GM23248 (cell line): ENCODE measurements at regions not wholly inside any gene's neighbourhood (a gene's known extent, or its start where the extent isn't known, plus 50 kb on each side); places are given as distances from the start of the nearest gene placed in this dataset.

Source experiments
- DNase-seq: peaks from one replicate; pipeline ENCODE4 v3.0.0-alpha.2; 2015
- H2AFZ ChIP-seq: fragments of 200-600 bp; sonication (generic); 2 replicates; pipeline ENCODE4 v1.6.1; 2016; ENCODE audit warnings: antibody characterized with exemption
- H3F3A ChIP-seq: fragments of 200-600 bp; sonication (generic); 2 replicates; pipeline ENCODE4 v1.6.1; 2016; ENCODE audit warnings: mild to moderate bottlenecking, antibody characterized with exemption, mixed run types; ENCODE audit not compliant: insufficient read depth
- H3K27ac ChIP-seq: fragments of 200-600 bp; sonication (generic); 2 replicates; pipeline ENCODE4 v1.5.1; 2016; ENCODE audit warnings: mild to moderate bottlenecking
- H3K27me3 ChIP-seq: fragments of 200-600 bp; sonication (generic); replicated peaks from 2 replicates; pipeline ENCODE4 v1.6.1; 2016; ENCODE audit warnings: mild to moderate bottlenecking; ENCODE audit not compliant: insufficient read depth
- H3K36me3 ChIP-seq: fragments of 200-600 bp; sonication (generic); 2 replicates; pipeline ENCODE4 v1.6.1; 2016; ENCODE audit warnings: low read depth, mild to moderate bottlenecking
- H3K4me1 ChIP-seq: fragments of 200-600 bp; sonication (generic); 2 replicates; pipeline ENCODE4 v1.6.1; 2016; ENCODE audit warnings: mild to moderate bottlenecking; ENCODE audit not compliant: insufficient read depth
- H3K4me2 ChIP-seq: fragments of 200-600 bp; sonication (generic); one replicate; pipeline ENCODE4 v1.6.1; 2016; ENCODE audit warnings: mild to moderate bottlenecking; ENCODE audit not compliant: unreplicated experiment
- H3K4me3 ChIP-seq: fragments of 200-600 bp; sonication (generic); 2 replicates; pipeline ENCODE4 v1.5.1; 2016; ENCODE audit warnings: mild to moderate bottlenecking
- H3K79me2 ChIP-seq: fragments of 200-600 bp; sonication (generic); 2 replicates; pipeline ENCODE4 v1.6.1; 2016; ENCODE audit warnings: mild to moderate bottlenecking; ENCODE audit not compliant: insufficient read depth
- H3K9ac ChIP-seq: fragments of 200-600 bp; sonication (generic); 2 replicates; pipeline ENCODE4 v1.6.1; 2016; ENCODE audit warnings: mild to moderate bottlenecking
- H3K9me2 ChIP-seq: fragments of 200-600 bp; sonication (generic); 2 replicates; pipeline ENCODE4 v1.6.1; 2016; ENCODE audit warnings: mixed run types, mild to moderate bottlenecking, moderate library complexity; ENCODE audit not compliant: insufficient read depth
- H3K9me3 ChIP-seq: fragments of 200-600 bp; sonication (generic); one replicate; pipeline ENCODE4 v1.6.1; 2017; ENCODE audit warnings: low read depth
- H4K20me1 ChIP-seq: fragments of 200-600 bp; sonication (generic); 2 replicates; pipeline ENCODE4 v1.6.0; 2016; ENCODE audit not compliant: insufficient read depth
- EZH2 ChIP-seq: fragments of 200-600 bp; sonication (generic); IDR thresholded peaks from 2 replicates; pipeline ENCODE4 v1.6.1; 2018; ENCODE audit warnings: antibody characterized with exemption, mild to moderate bottlenecking; ENCODE audit not compliant: insufficient read depth, poor library complexity, severe bottlenecking
- EZH2phosphoT487 ChIP-seq: fragments of 200-600 bp; sonication (generic); IDR thresholded peaks from 2 replicates; pipeline ENCODE4 v1.6.1; 2018; ENCODE audit warnings: antibody characterized with exemption, moderate library complexity, mild to moderate bottlenecking, low read depth; ENCODE audit not compliant: insufficient read depth
- WGBS, 2 experiments: methylation state at CpG; one replicate each; pipeline ENCODE4 v1.1.6; 2015 to 2017; ENCODE audit warnings: low lambda C conversion rate in 2 of 2, low coverage in 1 of 2; ENCODE audit errors: missing lambda C conversion rate in 2 of 2; 5-methylcytosine and 5-hydroxymethylcytosine counted together
- in situ Hi-C: fragments of 300-500 bp; cut with MboI; formaldehyde crosslinking; loops from 2 replicates; pipeline ENCODE4 v1.15.0; 2020

- H4K20me1 ChIP-seq = no peaks in the 10 kb centered on the region
- H3K9ac ChIP-seq = no peak overlapping the region
- no peak overlapping the region for H3K27ac ChIP-seq
- H3K36me3 ChIP-seq = no peaks in the 10 kb centered on the region
- no peak overlapping the region for H3K4me2 ChIP-seq
- no peaks in the 10 kb centered on the region for H3K27me3 ChIP-seq
- WGBS, 2 experiments = 96 to 99% methylated on average over 7 of the region's 7 CpGs
- DNase-seq = no peak
- in situ Hi-C loops = no loop called here
- H3K4me1 ChIP-seq = peaks cover 20% of the 10 kb centered on the region
- H2AFZ ChIP-seq = no peak overlapping the region
- no peaks in the 10 kb centered on the region; the same call in 1 of the 2 replicates for H3F3A ChIP-seq
- H3K4me3 ChIP-seq = no peak overlapping the region
- no peaks in the 10 kb centered on the region for H3K9me3 ChIP-seq
- H3K9me2 ChIP-seq = no peaks in the 10 kb centered on the region
- no peaks in the 10 kb centered on the region for H3K79me2 ChIP-seq
- TF ChIP-seq EZH2 = no peak
- no peak for TF ChIP-seq EZH2phosphoT487
Observed at GRCh38 chr14:31947076-31947475, 130.0 kb upstream of the ARHGAP5 start.

DNA sequence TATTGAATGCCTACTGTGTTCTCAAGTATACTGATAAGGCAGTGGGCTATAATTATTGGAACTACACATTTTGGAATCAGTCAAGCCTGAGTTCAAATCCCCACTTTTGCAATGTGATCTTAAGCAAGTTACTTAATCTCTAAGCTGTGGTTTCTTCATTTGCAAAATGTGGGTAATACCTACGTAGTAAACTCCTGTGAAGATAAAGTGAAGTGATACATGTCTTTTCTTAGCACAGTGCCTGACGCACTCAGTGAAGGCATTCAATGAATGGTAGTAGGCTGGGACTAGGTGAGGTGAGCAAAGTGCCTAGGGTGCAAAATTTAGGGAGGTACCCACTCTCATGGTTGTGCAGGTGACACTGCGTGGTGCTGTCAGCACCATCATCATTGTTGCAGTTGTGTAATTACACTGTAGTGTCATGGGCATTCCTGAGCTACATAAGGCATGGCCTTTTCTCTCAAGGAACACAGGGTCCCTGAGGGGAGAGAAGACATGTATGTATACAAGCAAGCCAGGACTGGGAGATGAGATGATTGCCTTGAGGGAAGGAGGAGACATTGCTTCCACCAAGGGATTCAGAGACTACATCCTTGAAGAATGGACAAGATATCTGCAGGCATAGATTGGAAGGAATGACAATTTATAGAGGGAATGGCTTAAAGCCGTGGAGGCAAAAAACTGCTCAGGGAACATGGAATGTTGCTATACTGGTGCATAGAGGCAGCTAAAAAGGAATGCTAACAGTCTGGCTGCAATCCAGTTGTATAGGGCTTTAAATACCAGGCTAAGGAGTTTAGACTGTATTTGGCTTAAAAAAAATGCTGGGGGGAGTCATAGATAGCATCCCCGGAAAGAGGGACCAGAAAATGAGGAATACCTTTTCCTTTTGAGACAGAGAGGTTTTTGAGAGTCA is 129.2 kb upstream of the ARHGAP5 start:
- no peak for TF ChIP-seq EZH2phosphoT487
- no peak for TF ChIP-seq EZH2
- 79 to 81% methylated on average over 5 of the region's 5 CpGs for WGBS, 2 experiments
- Histone ChIP-seq H3F3A (no peaks in the 10 kb centered on the region; the same call in 1 of the 2 replicates), H3K9ac (no peak overlapping the region), H3K9me3 (no peaks in the 10 kb centered on the region), H3K9me2 (no peaks in the 10 kb centered on the region), H4K20me1 (no peaks in the 10 kb centered on the region), H2AFZ (no peak overlapping the region), H3K27me3 (no peaks in the 10 kb centered on the region), H3K4me2 (no peak overlapping the region), H3K36me3 (no peaks in the 10 kb centered on the region), H3K79me2 (no peaks in the 10 kb centered on the region), H3K4me3 (no peak overlapping the region), H3K27ac (no peak overlapping the region), H3K4me1 (peaks cover 20% of the 10 kb centered on the region)
- in situ Hi-C loops = no loop called here
- DNase-seq = no peak

DNA sequence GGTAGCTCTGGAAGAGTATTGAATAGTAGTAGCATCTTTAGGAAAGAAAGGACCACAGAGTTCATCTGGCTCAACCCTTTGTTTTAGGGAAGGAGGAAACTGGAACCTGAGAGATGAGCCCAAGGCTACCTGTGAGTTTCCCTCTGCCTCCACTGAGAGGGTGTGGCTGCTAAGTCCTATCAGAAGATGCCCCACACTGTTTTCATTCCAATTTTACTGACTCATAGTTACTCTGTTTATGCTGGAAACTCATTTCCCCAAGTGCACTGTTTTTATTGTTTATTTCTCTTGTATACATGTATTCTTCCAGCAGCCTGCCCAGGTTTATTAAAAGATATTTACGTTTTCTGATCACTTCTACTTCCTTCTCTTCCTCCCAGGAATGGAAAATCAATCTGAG is 127.4 kb upstream of the ARHGAP5 start:
- no peaks in the 10 kb centered on the region for H4K20me1 ChIP-seq
- H3K79me2 ChIP-seq = no peaks in the 10 kb centered on the region
- no peaks in the 10 kb centered on the region for H3K27me3 ChIP-seq
- H3K27ac ChIP-seq = no peak overlapping the region
- WGBS, 2 experiments = 39 to 52% methylated on average over 1 of the region's 1 CpG
- H3K36me3 ChIP-seq = no peaks in the 10 kb centered on the region
- H2AFZ ChIP-seq = no peak overlapping the region
- peaks cover 20% of the 10 kb centered on the region for H3K4me1 ChIP-seq
- peak overlapping the region; percentile 10 for H3K4me2 ChIP-seq
- in situ Hi-C loops = no loop called here
- no peaks in the 10 kb centered on the region for H3K9me2 ChIP-seq
- H3F3A ChIP-seq = no peaks in the 10 kb centered on the region; the same call in 1 of the 2 replicates
- H3K4me3 ChIP-seq = no peak overlapping the region
- H3K9ac ChIP-seq = no peak overlapping the region
- TF ChIP-seq EZH2phosphoT487 (no peak), EZH2 (no peak)
- no peaks in the 10 kb centered on the region for H3K9me3 ChIP-seq
- DNase-seq = peak; percentile 56

DNA sequence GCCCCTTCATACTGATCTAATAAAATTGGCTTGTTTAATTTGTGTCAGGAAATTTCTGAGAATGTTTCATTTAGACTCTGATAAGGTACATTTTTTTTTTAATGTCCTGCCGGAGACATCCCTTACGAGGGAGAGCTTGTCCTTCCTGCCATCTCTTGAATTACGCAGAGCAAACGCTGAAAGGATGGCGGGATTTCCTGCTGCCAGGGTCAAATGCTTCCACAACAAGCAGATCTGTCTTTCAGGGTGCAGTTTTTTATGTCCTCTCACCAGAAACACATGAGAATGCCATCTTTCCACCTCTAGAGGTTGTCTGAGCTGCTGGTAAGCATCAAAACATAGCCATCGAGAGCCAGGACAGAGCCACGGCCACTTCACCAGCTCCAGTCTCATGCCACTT is 126.8 kb upstream of the ARHGAP5 start:
- no peaks in the 10 kb centered on the region for H3K9me3 ChIP-seq
- H4K20me1 ChIP-seq = no peaks in the 10 kb centered on the region
- TF ChIP-seq EZH2phosphoT487 = no peak
- TF ChIP-seq EZH2 = no peak
- no peak overlapping the region for H3K4me2 ChIP-seq
- in situ Hi-C loops = no loop called here
- no peaks in the 10 kb centered on the region for H3K36me3 ChIP-seq
- H3K79me2 ChIP-seq = no peaks in the 10 kb centered on the region
- no peak overlapping the region for H3K27ac ChIP-seq
- H3K4me1 ChIP-seq = peaks cover 20% of the 10 kb centered on the region
- 71 to 74% methylated on average over 7 of the region's 7 CpGs for WGBS, 2 experiments
- H2AFZ ChIP-seq = peak overlapping the region; percentile 43
- no peak overlapping the region for H3K9ac ChIP-seq
- no peaks in the 10 kb centered on the region for H3K27me3 ChIP-seq
- H3F3A ChIP-seq = no peaks in the 10 kb centered on the region; the same call in 1 of the 2 replicates
- no peak for DNase-seq
- H3K9me2 ChIP-seq = no peaks in the 10 kb centered on the region
- H3K4me3 ChIP-seq = no peak overlapping the region
